ENCODE measurements at regions not wholly inside any gene's neighbourhood (a gene's known extent, or its start where the extent isn't known, plus 50 kb on each side); places are given as distances from the start of the nearest gene placed in this dataset.

DNA sequence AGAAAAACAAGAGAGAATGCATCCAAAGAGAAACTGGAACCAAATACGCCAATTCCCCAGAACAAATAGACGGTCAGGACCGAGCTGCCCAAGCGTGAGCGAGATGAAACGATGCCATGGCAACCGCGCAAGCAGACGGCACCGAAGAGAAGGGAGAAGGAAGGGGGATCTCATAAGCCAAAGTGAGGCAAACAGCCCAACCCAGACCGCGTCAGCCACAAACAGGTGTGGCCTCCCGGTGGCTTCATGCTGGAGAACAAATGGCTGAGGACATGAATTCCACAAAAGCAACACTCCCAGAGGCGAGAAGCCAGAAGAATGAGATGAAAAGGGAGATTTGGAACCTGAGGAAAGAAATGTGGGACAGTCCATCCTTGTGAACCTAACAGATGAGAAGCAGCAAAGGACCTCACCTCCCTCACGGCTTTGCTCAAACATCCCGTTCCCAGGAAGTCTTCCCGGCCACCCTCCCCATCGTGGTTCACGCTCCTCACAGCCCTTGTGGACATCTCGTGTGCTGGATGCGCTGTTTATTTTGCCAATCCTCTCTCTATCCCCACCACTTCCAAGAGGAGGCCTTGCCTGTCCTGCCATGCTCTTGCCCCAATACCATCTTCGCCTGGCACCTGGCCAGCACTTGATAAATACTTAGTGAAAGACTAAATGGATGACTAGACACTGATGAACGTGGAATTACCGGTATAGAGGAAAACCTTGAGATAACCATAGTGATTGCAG lies 89.1 kb upstream of the RTL6 start (continued):
- no peak for TF ChIP-seq ZZZ3 (IDR thresholded peaks at IDR 0.05; ENCODE audit: control insufficient read depth, insufficient read length, low read depth)

DNA sequence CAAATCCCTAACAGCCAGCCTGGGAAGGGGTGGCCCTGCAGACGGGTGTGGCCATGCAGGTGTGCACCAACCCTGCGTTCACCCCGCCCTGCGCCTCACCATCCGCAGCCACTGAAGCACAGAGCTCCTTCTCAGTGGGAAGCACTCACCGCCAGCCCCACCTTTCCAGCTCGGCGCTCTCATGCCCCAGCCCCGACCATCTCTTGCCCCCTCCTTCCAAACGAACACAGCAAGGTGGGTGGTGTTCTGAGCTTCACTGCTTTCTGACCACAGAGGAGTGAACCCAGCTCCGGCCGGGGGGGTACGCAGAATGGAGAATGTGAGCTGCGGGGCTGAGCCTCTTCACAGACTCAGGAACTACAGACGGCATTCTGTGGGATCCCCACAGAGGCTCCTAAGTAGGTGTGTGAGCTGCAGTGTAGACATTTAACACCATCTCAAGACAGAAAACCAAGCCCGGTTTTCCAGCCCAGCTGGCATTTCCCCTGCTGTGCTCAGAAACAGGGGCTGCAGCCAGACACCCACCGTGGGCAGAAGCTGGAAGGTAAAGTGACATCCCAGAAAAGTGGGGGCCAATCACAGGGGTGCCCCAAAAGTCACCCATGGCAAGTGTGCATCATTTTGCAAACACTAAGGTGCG lies 88.4 kb upstream of the RTL6 start:
- RAD21 ChIA-PET (ENCODE audit: unreplicated experiment), result no interaction called here
- POLR2A ChIA-PET, result no interaction called here
- Histone ChIP-seq H3K9me3 (replicated peaks; ENCODE audit: control insufficient read depth, insufficient read depth, low read length) (no peaks in the 10 kb centered on the region; the same call in 2 of the 3 replicates), H3K27ac (ENCODE audit: control insufficient read depth, insufficient read depth) (no peak overlapping the region), H2AFZ (ENCODE audit: control insufficient read depth, low read depth, low read length) (no peak overlapping the region), H3K4me3 (no peak overlapping the region), H3K27me3 (replicated peaks in 1 of 2; ENCODE audit: control insufficient read depth in 2 of 2, insufficient read depth in 2 of 2, low read length in 1 of 2) (peaks cover 2 to 6% of the 10 kb centered on the region in 2 experiments; a peak in 3 of 4 replicates), H3K9ac (ENCODE audit: control insufficient read depth, insufficient read depth, low read length) (no peak overlapping the region), H4K20me1 (ENCODE audit: control insufficient read depth, insufficient read depth) (no peaks in the 10 kb centered on the region), H3K4me1 (ENCODE audit: control insufficient read depth, insufficient read depth, low read length) (no peaks in the 10 kb centered on the region), H3K36me3 (ENCODE audit: control insufficient read depth in 2 of 2, insufficient read depth in 2 of 2, low read length in 1 of 2) (no peaks in the 10 kb centered on the region), H3K79me2 (ENCODE audit: control insufficient read depth, insufficient read depth, low read length) (no peaks in the 10 kb centered on the region), H3K4me2 (ENCODE audit: control insufficient read depth, insufficient read depth) (no peak overlapping the region)
- WGBS (ENCODE audit: insufficient coverage, insufficient replicate concordance, low lambda C conversion rate, missing lambda C conversion rate), result 31% methylated on average over 18 of the region's 18 CpGs
- SMC1A ChIA-PET (ENCODE audit: uncharacterized antibody, unreplicated experiment), result no interaction called here
- CTCF ChIA-PET, result no interaction called here
- BruUV-seq (replicated peaks), result no TSS peak
- in situ Hi-C loops (cut with MboI), result no loop called here
- ATAC-seq (no peak), DNase-seq (ENCODE audit: low read depth, low spot score) (no peak), FAIRE-seq (no peak)
- no peak for TF ChIP-seq JUNB (IDR thresholded peaks at IDR 0.05)
- no peak for TF ChIP-seq POLR2AphosphoS2 (IDR thresholded peaks at IDR 0.05; ENCODE audit: low read depth, low read length)
- no peak for TF ChIP-seq MEF2B (IDR thresholded peaks at IDR 0.05; ENCODE audit: partially characterized antibody, poor library complexity, severe bottlenecking)
- no peak for TF ChIP-seq SPI1 (IDR thresholded peaks at IDR 0.05; ENCODE audit: borderline replicate concordance, insufficient read depth, low read depth, low read length)
- intact Hi-C loops (cut with micrococcal nuclease; ENCODE audit: unreplicated experiment), result no loop called here
